Tibial nerve (tissue), 4 donors: ENCODE measurements at regions not wholly inside any gene's neighbourhood (a gene's known extent, or its start where the extent isn't known, plus 50 kb on each side); places are given as distances from the start of the nearest gene placed in this dataset.

ENCODE experiments used
- DNase-seq, 2 donors: peaks; one replicate each; pipeline ENCODE4 v3.0.0-alpha.2; 2019; ENCODE audit warnings: low spot score in 2 of 2
- H3K27ac ChIP-seq, 4 donors: fragments of 200-600 bp; sonication (generic) in 3 of 4; one replicate each; pipeline ENCODE4 v1.5.1; 2017 to 2019; ENCODE audit warnings: mild to moderate bottlenecking in 1 of 4
- H3K27me3 ChIP-seq, 2 donors: fragments of 200-600 bp; sonication (generic) in 1 of 2; one replicate each; pipeline versions ENCODE4 v1.5.1 to v1.6.0; 2017 to 2019
- H3K36me3 ChIP-seq, 3 donors: fragments of 200-600 bp; sonication (generic); one replicate each; pipeline ENCODE4 v1.5.1; 2018 to 2019
- H3K4me1 ChIP-seq, 4 donors: fragments of 200-600 bp; sonication (generic) in 3 of 4; one replicate each; pipeline ENCODE4 v1.5.1; 2017 to 2019
- H3K4me3 ChIP-seq, 4 donors: fragments of 200-600 bp; sonication (generic) in 3 of 4; one replicate each; pipeline ENCODE4 v1.5.1; 2017 to 2019; ENCODE audit warnings: mild to moderate bottlenecking in 1 of 4, moderate library complexity in 1 of 4
- H3K9me3 ChIP-seq, 4 donors: fragments of 200-600 bp; sonication (generic) in 3 of 4; one replicate each; pipeline ENCODE4 v1.5.1; 2017 to 2019
- EP300 ChIP-seq, 2 donors: sonication (generic); formaldehyde crosslinking; IDR thresholded peaks; one replicate each; pipeline ENCODE4 v1.6.1; 2017; ENCODE audit warnings: antibody characterized with exemption in 2 of 2, mild to moderate bottlenecking in 1 of 2
- POLR2A ChIP-seq, 2 donors: fragments of 450-650 bp; IDR thresholded peaks; one replicate each; pipeline ENCODE4 v1.6.1; 2017; ENCODE audit warnings: antibody characterized with exemption in 2 of 2, mild to moderate bottlenecking in 2 of 2, moderate library complexity in 2 of 2
- WGBS, 2 donors: methylation state at CpG; one replicate each; pipeline ENCODE4 v1.1.5; 2018; 5-methylcytosine and 5-hydroxymethylcytosine counted together
- TF ChIP-seq, protein P1 (sequence below), 5 experiments: fragments of 200-600 bp in 3 of 5; fragments of 450-650 bp in 2 of 5; sonication (generic) in 3 of 5; IDR thresholded peaks; one replicate each; pipeline ENCODE4 v1.5.1; 2016 to 2019; ENCODE audit warnings: antibody characterized with exemption in 5 of 5, mild to moderate bottlenecking in 3 of 5, moderate library complexity in 2 of 5

DNA sequence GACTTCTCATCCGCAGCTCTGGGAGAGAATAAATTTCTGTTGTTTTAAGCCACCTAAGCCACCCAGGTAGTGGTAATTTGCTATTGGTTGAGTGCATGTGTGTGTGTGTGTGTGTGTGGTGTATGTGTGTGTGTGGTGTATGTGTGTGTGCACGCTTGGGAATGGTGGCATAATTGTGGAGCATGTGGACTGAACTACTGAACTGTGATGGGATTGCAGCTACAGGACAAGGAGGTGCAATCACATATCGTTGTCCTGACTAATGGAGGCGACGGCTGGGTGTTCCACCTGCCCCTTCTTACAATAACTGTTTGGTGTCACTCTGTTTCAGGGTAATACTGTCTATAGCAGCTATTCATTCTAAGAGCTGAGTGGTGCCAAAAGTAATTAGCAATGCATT, 448.7 kb upstream of the PFKP start:
- Histone ChIP-seq H3K27ac (no peak overlapping the region), H3K4me3 (no peak overlapping the region), H3K4me1 (no peaks in the 10 kb centered on the region), H3K27me3 (no peaks in the 10 kb centered on the region), H3K9me3 (peaks cover 0 to 13% (median 1%) of the 10 kb centered on the region in 4 donors), H3K36me3 (no peaks in the 10 kb centered on the region)
- DNase-seq = no peak
- 77 to 80% methylated on average over 5 of the region's 5 CpGs for WGBS, 2 donors
- TF ChIP-seq POLR2A (IDR thresholded peaks at IDR 0.05) (no peak), EP300 (IDR thresholded peaks at IDR 0.05) (no peak)
- TF ChIP-seq, protein P1, sequence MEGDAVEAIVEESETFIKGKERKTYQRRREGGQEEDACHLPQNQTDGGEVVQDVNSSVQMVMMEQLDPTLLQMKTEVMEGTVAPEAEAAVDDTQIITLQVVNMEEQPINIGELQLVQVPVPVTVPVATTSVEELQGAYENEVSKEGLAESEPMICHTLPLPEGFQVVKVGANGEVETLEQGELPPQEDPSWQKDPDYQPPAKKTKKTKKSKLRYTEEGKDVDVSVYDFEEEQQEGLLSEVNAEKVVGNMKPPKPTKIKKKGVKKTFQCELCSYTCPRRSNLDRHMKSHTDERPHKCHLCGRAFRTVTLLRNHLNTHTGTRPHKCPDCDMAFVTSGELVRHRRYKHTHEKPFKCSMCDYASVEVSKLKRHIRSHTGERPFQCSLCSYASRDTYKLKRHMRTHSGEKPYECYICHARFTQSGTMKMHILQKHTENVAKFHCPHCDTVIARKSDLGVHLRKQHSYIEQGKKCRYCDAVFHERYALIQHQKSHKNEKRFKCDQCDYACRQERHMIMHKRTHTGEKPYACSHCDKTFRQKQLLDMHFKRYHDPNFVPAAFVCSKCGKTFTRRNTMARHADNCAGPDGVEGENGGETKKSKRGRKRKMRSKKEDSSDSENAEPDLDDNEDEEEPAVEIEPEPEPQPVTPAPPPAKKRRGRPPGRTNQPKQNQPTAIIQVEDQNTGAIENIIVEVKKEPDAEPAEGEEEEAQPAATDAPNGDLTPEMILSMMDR (IDR thresholded peaks at IDR 0.05) = no peak

GRCh38 chr10:2616215-2616614, 451.1 kb upstream of the PFKP start:
- Histone ChIP-seq H3K4me3 (no peak overlapping the region), H3K9me3 (peaks cover 0 to 19% (median 1%) of the 10 kb centered on the region in 4 donors), H3K4me1 (no peaks in the 10 kb centered on the region), H3K27ac (no peak overlapping the region), H3K36me3 (no peaks in the 10 kb centered on the region), H3K27me3 (no peaks in the 10 kb centered on the region)
- no peak for DNase-seq
- TF ChIP-seq POLR2A (IDR thresholded peaks at IDR 0.05) (no peak), EP300 (IDR thresholded peaks at IDR 0.05) (no peak)
- TF ChIP-seq, protein P1 (IDR thresholded peaks at IDR 0.05) = no peak
- 76 to 84% methylated on average over 3 of the region's 3 CpGs for WGBS, 2 donors

DNA sequence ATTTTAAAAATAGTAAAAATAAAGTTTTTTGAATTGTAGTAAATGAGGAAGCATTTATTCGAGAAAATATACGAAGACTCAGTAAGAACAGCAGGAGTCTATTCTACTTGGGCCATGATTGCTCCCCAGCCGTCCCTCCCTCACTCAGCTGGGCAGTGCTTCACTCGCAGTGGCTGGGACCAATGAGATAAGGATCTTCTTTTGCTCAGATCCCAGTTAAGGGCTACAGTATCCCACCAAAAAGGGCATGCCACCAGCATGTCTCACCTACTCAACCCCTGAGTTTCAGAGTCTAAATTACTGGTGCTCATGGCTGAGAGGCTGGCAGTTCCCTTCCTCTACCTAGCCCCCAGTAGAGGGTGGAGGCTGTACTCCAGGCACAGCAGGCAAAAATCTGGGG, 455.7 kb upstream of the PFKP start:
- H3K36me3 ChIP-seq = no peaks in the 10 kb centered on the region
- no peak for DNase-seq
- no peak overlapping the region for H3K27ac ChIP-seq
- H3K4me3 ChIP-seq = no peak overlapping the region
- no peaks in the 10 kb centered on the region for H3K4me1 ChIP-seq
- WGBS, 2 donors = 56 to 69% methylated on average over 4 of the region's 4 CpGs
- no peaks in the 10 kb centered on the region for H3K27me3 ChIP-seq
- TF ChIP-seq EP300 (IDR thresholded peaks at IDR 0.05) (no peak), POLR2A (IDR thresholded peaks at IDR 0.05) (no peak)
- TF ChIP-seq, protein P1 (IDR thresholded peaks at IDR 0.05) = no peak
- peaks cover 0 to 19% (median 1%) of the 10 kb centered on the region in 4 donors for H3K9me3 ChIP-seq

- no peaks in the 10 kb centered on the region for H3K27me3 ChIP-seq
- 52 to 58% methylated on average over 5 of the region's 5 CpGs for WGBS, 2 donors
- DNase-seq = no peak
- H3K4me3 ChIP-seq = no peak overlapping the region
- no peaks in the 10 kb centered on the region for H3K4me1 ChIP-seq
- no peaks in the 10 kb centered on the region for H3K36me3 ChIP-seq
- H3K9me3 ChIP-seq = peaks cover 0 to 19% (median 1%) of the 10 kb centered on the region in 4 donors
- TF ChIP-seq, protein P1 (IDR thresholded peaks at IDR 0.05) = no peak
- TF ChIP-seq POLR2A (IDR thresholded peaks at IDR 0.05) = no peak
- no peak for TF ChIP-seq EP300 (IDR thresholded peaks at IDR 0.05)
- no peak overlapping the region for H3K27ac ChIP-seq
Observed at GRCh38 chr10:2610946-2611345, 456.4 kb upstream of the PFKP start.

DNA sequence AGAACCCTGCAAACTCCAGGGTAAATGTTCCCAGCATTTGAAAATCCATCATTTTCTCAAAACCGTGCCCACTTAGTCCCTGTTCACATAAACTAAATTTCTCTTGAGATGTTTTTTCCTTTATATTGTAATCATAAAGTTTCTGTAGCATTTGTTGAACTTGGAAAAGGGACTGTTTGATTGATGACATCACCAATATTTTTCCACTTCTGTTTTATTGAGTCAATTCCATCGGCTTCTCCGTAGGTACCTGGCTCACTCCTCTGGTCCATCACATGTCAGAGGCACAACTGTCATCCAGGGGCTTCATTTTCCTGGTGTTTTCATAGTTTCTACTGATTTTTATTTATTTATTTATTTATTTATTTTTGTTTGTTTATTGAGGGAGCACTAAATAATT, 462.5 kb upstream of the PFKP start:
- Histone ChIP-seq H3K27me3 (no peaks in the 10 kb centered on the region), H3K4me3 (no peak overlapping the region), H3K27ac (no peak overlapping the region), H3K36me3 (no peaks in the 10 kb centered on the region), H3K4me1 (no peaks in the 10 kb centered on the region), H3K9me3 (no peaks in the 10 kb centered on the region)
- no peak for DNase-seq
- WGBS, 2 donors = 91 to 98% methylated on average over 3 of the region's 3 CpGs
- TF ChIP-seq, protein P1 (IDR thresholded peaks at IDR 0.05) = no peak
- TF ChIP-seq POLR2A (IDR thresholded peaks at IDR 0.05) (no peak), EP300 (IDR thresholded peaks at IDR 0.05) (no peak)
